GM19023 (cell line): ENCODE measurements at regions not wholly inside any gene's neighbourhood (a gene's known extent, or its start where the extent isn't known, plus 50 kb on each side); places are given as distances from the start of the nearest gene placed in this dataset.
"Not testable (repeated sequence)": the region's sequence is repeated elsewhere in the genome, so short reads cannot be mapped to it uniquely, and the experiment has no call there.

ENCODE experiments used
- ATAC-seq: cut with Tn5 transposase; IDR thresholded peaks from one replicate; pipeline ENCODE4 v1.9.1; 2021; ENCODE audit warnings: mild to moderate bottlenecking, moderate library complexity; ENCODE audit not compliant: unreplicated experiment

GRCh38 chr6:119764927-119765681 lies 415.5 kb upstream of the MAN1A1 start:
- no peak for ATAC-seq

DNA sequence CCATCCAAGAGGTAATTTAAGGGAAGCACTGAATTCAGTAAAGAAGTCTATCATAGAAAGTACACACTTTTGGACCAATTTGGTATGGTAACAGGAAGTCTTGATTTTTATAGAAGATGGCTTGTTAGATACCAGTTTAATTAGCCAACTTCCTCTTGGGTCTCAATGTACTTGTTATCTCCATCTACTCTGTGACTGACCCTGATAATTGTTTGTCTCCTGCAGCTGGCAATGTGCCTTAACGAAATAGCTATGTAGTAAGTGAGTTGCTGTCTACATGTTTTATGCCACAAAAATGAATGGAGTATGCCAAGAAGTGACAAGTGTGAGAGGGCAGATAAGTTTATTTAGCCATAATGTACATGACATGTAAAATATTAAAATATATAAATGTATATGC lies 410.5 kb upstream of the MAN1A1 start:
- ATAC-seq = no peak

- no peak for ATAC-seq
Observed at GRCh38 chr6:119758385-119758784, 408.8 kb upstream of the MAN1A1 start.

GRCh38 chr6:119757467-119757866 lies 407.9 kb upstream of the MAN1A1 start:
- ATAC-seq = no peak

- no peak for ATAC-seq
Observed at GRCh38 chr6:119749335-119749734, 399.8 kb upstream of the MAN1A1 start.

- not testable (repeated sequence) for ATAC-seq
Observed at GRCh38 chr6:119748535-119748934, 399.0 kb upstream of the MAN1A1 start.

- ATAC-seq = peak; percentile 93
Observed at GRCh38 chr6:119742188-119742803, 392.7 kb upstream of the MAN1A1 start.

GRCh38 chr6:119739769-119740168 lies 390.2 kb upstream of the MAN1A1 start:
- no peak for ATAC-seq

DNA sequence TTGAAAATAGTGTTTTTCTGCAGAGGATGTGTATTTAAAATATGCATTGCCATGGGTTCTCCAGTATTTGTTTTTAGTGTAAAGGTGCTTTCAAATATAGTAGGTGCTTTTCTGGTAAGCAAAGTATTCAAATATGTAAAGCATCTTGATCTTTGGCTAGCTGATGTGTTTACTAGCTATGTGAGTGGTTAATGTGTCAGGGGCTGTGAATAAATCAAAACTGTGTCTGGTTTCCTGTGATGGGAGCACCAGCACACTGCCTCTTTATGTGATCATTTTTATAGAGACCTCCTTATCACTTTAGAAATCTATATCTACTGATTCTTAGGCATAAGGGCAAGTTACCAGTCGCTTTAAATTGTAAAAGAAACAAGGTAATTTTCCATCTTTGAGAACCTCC lies 388.9 kb upstream of the MAN1A1 start:
- ATAC-seq = no peak

DNA sequence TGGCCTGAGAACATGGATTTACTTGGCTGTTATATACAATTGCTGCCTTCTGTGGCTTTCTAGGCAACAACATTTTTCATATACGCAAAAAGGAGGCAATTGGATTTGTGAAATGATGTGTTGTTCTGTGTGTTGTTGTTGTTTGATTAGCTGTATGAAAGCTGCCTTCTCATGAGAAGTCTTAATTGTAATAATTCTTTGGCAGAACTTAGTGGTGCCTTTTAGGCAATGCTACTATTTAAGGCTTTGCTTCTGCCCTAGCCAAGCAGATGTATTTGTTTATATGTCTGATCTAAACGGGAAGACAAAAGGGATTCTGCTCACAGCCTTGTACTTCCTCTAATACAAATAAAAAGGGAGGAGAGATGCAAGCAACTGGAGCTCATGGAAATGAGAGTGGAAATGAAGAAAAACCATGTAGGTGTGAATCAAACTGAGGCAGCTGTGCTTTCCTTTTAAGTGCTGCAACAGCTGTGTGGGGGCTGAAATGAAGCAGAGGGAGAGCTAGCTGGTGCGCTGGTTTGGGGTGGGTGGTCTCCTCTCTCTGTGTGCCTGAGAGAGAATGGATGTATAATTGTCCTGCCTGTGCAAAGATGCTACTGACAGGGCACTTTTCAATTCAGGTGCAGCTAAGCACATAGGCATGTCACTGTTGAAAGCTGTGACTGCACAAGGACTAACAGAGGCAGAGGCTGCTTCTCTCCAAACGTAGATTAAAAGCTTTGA lies 386.9 kb upstream of the MAN1A1 start:
- no peak for ATAC-seq

DNA sequence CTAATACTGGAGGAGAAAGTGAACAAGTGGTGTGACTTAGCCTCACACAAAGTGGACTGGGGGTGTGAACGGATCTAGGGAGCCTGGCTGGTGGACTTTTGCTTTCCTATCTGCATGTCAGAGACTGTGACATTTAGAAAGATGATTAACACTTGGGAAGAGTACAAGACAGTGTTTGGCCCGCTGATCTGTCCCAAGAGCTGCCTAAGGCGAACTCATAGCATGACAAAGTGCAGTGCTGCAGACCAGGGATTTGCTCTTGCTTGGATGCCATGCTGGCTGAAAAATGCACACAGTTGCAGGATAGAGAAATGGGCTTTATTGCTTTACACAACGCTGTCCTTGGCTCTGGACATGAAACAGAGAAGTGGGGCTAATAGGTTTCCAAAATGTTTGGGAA lies 386.0 kb upstream of the MAN1A1 start:
- ATAC-seq = no peak

DNA sequence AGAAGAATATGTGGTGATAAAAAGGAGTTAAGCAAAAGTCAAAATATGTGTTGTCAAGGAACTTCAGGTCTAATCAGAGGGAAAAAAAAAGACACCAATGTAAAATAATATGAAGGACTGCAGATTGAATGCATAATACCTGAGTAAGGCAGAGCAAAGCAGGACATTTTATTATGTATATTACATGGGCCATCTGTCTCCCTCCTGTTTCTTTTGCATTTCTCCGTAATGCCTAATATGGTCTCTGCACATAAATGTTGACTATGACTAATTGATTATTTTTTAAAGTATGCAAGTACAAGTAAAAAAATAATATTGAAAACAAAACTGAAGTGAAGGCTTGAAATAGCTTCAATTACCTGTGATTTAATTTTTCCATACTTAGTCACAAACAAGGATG lies 384.7 kb upstream of the MAN1A1 start:
- no peak for ATAC-seq

DNA sequence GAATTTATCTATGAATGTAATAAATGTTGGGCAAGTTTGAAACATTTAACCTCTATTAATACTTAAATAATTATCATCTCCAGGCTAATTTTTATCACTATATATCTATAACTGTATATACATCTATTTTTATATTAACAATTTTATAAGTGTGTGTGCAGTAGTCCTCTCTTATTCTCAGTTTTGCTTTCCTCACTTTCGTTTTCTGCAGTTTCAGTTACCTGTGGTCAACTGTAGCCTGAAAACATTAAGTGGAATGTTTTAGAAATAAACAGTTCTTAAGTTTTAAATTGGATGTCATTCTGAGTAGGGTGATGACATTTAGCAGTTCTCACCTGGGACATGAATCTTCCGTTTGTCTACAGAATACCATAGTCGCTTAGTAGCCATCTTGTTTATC lies 379.4 kb upstream of the MAN1A1 start:
- ATAC-seq = no peak

GRCh38 chr6:119728220-119728750 lies 378.7 kb upstream of the MAN1A1 start:
- ATAC-seq = no peak

DNA sequence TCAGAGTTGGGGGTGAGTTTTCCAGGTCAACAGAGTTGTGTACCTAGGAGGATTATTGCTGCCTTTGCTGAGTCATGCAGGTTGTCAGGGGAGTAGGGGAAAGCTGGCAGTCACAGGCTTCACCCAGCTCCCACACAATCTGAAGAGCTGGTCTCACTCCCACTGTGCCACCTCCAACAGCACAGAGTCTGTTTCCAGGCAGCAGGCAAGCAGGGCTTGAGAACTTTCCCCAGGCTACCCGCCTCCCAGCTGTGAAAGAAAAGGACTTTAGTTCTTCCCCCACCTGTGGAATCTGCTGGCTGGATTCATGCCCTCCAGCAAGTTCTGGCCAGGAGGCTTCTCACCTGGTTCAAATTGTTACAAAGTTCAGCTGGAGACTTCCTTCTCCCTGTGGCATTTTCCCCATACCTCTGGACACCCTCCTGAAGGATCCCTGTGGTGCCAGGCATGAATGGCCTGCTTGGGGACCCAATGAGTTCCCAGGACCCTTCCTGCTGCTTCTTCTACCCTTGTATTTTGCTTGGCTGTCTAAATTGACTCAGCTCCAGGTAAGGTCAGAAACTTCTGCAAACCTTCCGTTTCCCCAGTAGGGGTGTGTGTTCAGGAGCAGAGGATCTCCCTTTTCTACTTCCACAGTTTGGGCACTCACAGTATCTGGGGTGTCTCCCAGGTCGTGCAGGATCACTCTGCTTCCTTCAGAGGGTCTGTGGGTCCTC lies 378.1 kb upstream of the MAN1A1 start:
- ATAC-seq = no peak

DNA sequence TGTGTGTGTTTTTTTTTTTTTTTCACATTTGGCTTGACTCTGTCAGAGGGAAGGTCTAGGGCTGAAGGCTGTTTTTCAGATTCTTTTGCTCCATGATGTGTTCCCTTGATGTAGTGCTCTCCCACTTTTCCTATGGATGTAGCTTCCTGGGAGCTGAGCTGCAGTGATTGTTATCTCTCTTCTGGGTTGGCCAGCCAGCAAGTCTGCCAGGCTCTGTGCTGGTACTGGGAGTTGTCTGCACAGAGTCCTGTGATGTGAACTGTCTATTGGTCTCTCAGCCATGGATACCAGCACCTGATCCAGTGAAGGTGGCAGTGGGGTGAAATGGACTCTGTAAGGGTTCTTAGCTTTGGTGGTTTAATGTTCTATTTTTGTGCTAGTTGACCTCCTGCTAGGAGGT lies 377.4 kb upstream of the MAN1A1 start:
- not testable (repeated sequence) for ATAC-seq

- no peak for ATAC-seq
Observed at GRCh38 chr6:119726086-119726485, 376.5 kb upstream of the MAN1A1 start.

GRCh38 chr6:119720160-119720559 lies 370.6 kb upstream of the MAN1A1 start:
- ATAC-seq = no peak

- ATAC-seq = no peak
Observed at GRCh38 chr6:119717942-119718341, 368.4 kb upstream of the MAN1A1 start.

DNA sequence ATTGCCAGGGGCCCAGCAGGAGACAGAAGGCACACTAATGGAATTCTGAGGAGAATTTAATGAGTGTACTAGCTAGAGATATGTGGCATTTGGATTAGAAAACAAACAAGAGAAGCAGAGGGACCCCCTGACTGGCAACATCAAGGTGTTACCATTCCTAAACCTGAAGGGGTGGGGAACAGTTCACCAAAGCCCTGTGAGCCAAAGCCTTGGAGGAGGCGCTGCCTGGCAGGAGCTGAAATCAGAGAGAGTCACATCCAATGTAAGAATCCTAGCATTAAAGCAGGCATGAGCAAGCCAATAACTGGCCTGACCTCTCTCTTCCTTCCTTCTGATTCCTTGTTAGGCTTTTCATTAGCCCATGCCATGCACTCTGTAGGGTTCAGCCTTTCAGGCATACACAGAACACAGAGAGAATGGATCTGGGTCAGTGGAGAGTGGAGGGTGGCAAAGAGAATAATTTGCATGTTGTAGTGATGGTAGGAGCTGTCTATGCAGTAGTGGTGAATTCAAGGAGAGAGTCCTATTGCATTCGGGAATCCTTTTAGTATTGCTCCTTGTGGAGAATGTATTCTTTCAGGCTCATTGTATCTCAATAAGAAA lies 367.2 kb upstream of the MAN1A1 start:
- ATAC-seq = no peak

DNA sequence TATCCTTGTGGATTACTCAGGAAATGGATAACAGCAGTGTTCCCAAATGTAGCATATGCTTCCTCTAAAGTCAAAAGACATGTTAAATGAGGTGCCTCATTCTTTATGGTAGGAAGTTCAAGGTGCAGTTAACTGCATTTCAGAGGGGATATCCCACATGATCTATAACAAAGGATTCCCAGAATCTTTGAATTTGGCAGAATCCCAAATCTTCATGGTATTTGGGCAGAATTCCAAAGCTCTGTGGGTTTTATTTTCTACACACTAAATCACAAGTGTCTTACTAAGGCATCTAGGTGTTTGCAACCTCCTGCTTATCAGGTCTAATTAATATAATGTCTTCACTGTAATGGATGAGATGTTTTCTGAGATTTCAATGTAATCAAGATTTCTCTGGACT lies 364.3 kb upstream of the MAN1A1 start:
- no peak for ATAC-seq
